ENCODE measurements at regions not wholly inside any gene's neighbourhood (a gene's known extent, or its start where the extent isn't known, plus 50 kb on each side); places are given as distances from the start of the nearest gene placed in this dataset.
"Not testable (repeated sequence)": the region's sequence is repeated elsewhere in the genome, so short reads cannot be mapped to it uniquely, and the experiment has no call there.

GRCh38 chr5:19266791-19267190 is 721.2 kb downstream of the CDH18 start:
- Histone ChIP-seq H3K9me3 (no peaks in the 10 kb centered on the region), H3K4me3 (no peak overlapping the region), H3K4me1 (no peaks in the 10 kb centered on the region), H3K27ac (no peak overlapping the region), H3K36me3 (ENCODE audit: low read depth, missing control alignments) (no peaks in the 10 kb centered on the region), H3K27me3 (no peaks in the 10 kb centered on the region)
- DNase-seq, result no peak
- intact Hi-C loops (cut with DNase I; ENCODE audit: low total_unique reads), result no loop called here
- 85 to 92% methylated on average over 4 of the region's 4 CpGs for WGBS, 2 donors
- no peak for TF ChIP-seq POLR2A (IDR thresholded peaks at IDR 0.05)
- no peak for TF ChIP-seq CTCF (IDR thresholded peaks at IDR 0.05)

GRCh38 chr5:19270153-19270552 is 717.8 kb downstream of the CDH18 start:
- H3K9me3 ChIP-seq, result no peaks in the 10 kb centered on the region
- no peaks in the 10 kb centered on the region for H3K36me3 ChIP-seq (ENCODE audit: low read depth, missing control alignments)
- TF ChIP-seq POLR2A (IDR thresholded peaks at IDR 0.05) (no peak), CTCF (IDR thresholded peaks at IDR 0.05) (no peak)
- H3K27ac ChIP-seq, result no peak overlapping the region
- no peak overlapping the region for H3K4me3 ChIP-seq
- 92 to 95% methylated on average over 4 of the region's 4 CpGs for WGBS, 2 donors
- H3K4me1 ChIP-seq, result no peaks in the 10 kb centered on the region
- intact Hi-C loops (cut with DNase I; ENCODE audit: low total_unique reads), result no loop called here
- no peak for DNase-seq
- H3K27me3 ChIP-seq, result no peaks in the 10 kb centered on the region

GRCh38 chr5:19274578-19274977 is 713.4 kb downstream of the CDH18 start:
- no peak for TF ChIP-seq POLR2A (IDR thresholded peaks at IDR 0.05)
- no peak for TF ChIP-seq CTCF (IDR thresholded peaks at IDR 0.05)
- Histone ChIP-seq H3K4me3 (no peak overlapping the region), H3K9me3 (no peaks in the 10 kb centered on the region), H3K36me3 (ENCODE audit: low read depth, missing control alignments) (no peaks in the 10 kb centered on the region), H3K27me3 (no peaks in the 10 kb centered on the region), H3K27ac (no peak overlapping the region), H3K4me1 (no peaks in the 10 kb centered on the region)
- no peak for DNase-seq
- WGBS, 2 donors, result 87 to 90% methylated on average over 3 of the region's 3 CpGs
- intact Hi-C loops (cut with DNase I; ENCODE audit: low total_unique reads), result no loop called here

GRCh38 chr5:19285286-19285685 is 702.7 kb downstream of the CDH18 start:
- Histone ChIP-seq H3K36me3 (ENCODE audit: low read depth, missing control alignments) (no peaks in the 10 kb centered on the region), H3K9me3 (no peaks in the 10 kb centered on the region), H3K4me1 (no peaks in the 10 kb centered on the region), H3K4me3 (no peak overlapping the region), H3K27me3 (no peaks in the 10 kb centered on the region), H3K27ac (no peak overlapping the region)
- no peak for TF ChIP-seq CTCF (IDR thresholded peaks at IDR 0.05)
- TF ChIP-seq POLR2A (IDR thresholded peaks at IDR 0.05), result no peak
- intact Hi-C loops (cut with DNase I; ENCODE audit: low total_unique reads), result no loop called here
- DNase-seq, result no peak
- WGBS, 2 donors, result 89 to 92% methylated on average over 3 of the region's 3 CpGs

- DNase-seq, result peak; percentile 20
- H3K27ac ChIP-seq; H3K36me3 ChIP-seq (ENCODE audit: low read depth, missing control alignments); H3K9me3 ChIP-seq; H3K27me3 ChIP-seq; H3K4me1 ChIP-seq; intact Hi-C loops (cut with DNase I; ENCODE audit: low total_unique reads): not testable (repeated sequence)
- H3K4me3 ChIP-seq, result peak overlapping the region; percentile 29 to 53
- 71 to 92% methylated on average over 14 to 50 of the region's 54 CpGs for WGBS, 2 donors
These were observed 700.3 kb downstream of the CDH18 start for GRCh38 chr5:19287548-19288277.

- peak overlapping the region; percentile 29 to 53 for H3K4me3 ChIP-seq
- WGBS, 2 donors, result 60 to 63% methylated on average over 8 of the region's 8 CpGs
These were observed 699.7 kb downstream of the CDH18 start for GRCh38 chr5:19288311-19288710.

More at GRCh38 chr5:19288311-19288710, 699.7 kb downstream of the CDH18 start:
- H3K4me1 ChIP-seq; H3K27ac ChIP-seq; H3K36me3 ChIP-seq (ENCODE audit: low read depth, missing control alignments); intact Hi-C loops (cut with DNase I; ENCODE audit: low total_unique reads); H3K9me3 ChIP-seq; H3K27me3 ChIP-seq: not testable (repeated sequence)
- peak; percentile 28 for DNase-seq
